Hepatocyte (in vitro differentiated cells): ENCODE measurements at regions not wholly inside any gene's neighbourhood (a gene's known extent, or its start where the extent isn't known, plus 50 kb on each side); places are given as distances from the start of the nearest gene placed in this dataset.

ENCODE experiments used
- DNase-seq: peaks from one replicate; pipeline ENCODE4 v3.0.0-alpha.2; 2016; ENCODE audit warnings: low spot score
- H2AFZ ChIP-seq: fragments of 200-600 bp; sonication (generic); 2 replicates; pipeline ENCODE4 v1.6.0; 2016; ENCODE audit warnings: antibody characterized with exemption, mild to moderate bottlenecking
- H3K27ac ChIP-seq: fragments of 200-600 bp; sonication (generic); 2 replicates; pipeline ENCODE4 v1.5.1; 2016; ENCODE audit warnings: mild to moderate bottlenecking
- H3K27me3 ChIP-seq: fragments of 200-600 bp; sonication (generic); 2 replicates; pipeline ENCODE4 v1.6.1; 2016
- H3K36me3 ChIP-seq: fragments of 200-600 bp; sonication (generic); replicated peaks from 2 replicates; pipeline ENCODE4 v1.5.1; 2016; ENCODE audit warnings: low read depth; ENCODE audit not compliant: insufficient read depth
- H3K4me1 ChIP-seq: fragments of 200-600 bp; sonication (generic); 2 replicates; pipeline ENCODE4 v1.5.1; 2016; ENCODE audit warnings: mild to moderate bottlenecking, moderate library complexity; ENCODE audit not compliant: insufficient read depth
- H3K4me2 ChIP-seq: fragments of 200-600 bp; sonication (generic); 2 replicates; pipeline ENCODE4 v1.6.0; 2016
- H3K4me3 ChIP-seq: fragments of 200-600 bp; sonication (generic); 2 replicates; pipeline ENCODE4 v1.5.1; 2016; ENCODE audit warnings: mild to moderate bottlenecking
- H3K79me2 ChIP-seq: fragments of 200-600 bp; sonication (generic); 2 replicates; pipeline ENCODE4 v1.6.0; 2017; ENCODE audit warnings: mild to moderate bottlenecking
- H3K9me2 ChIP-seq: fragments of 200-600 bp; sonication (generic); replicated peaks from 2 replicates; pipeline ENCODE4 v1.6.0; 2017; ENCODE audit warnings: mild to moderate bottlenecking; ENCODE audit not compliant: insufficient read depth
- H3K9me3 ChIP-seq: fragments of 200-600 bp; sonication (generic); 2 replicates; pipeline ENCODE4 v1.5.1; 2016; ENCODE audit warnings: low read depth, mild to moderate bottlenecking
- H4K20me1 ChIP-seq: fragments of 200-600 bp; sonication (generic); 2 replicates; pipeline ENCODE4 v1.6.0; 2016; ENCODE audit warnings: mild to moderate bottlenecking; ENCODE audit not compliant: insufficient read depth, poor library complexity, severe bottlenecking
- EZH2 ChIP-seq: fragments of 200-600 bp; sonication (generic); IDR thresholded peaks from 2 replicates; pipeline ENCODE4 v1.6.1; 2016; ENCODE audit warnings: antibody characterized with exemption, mild to moderate bottlenecking, borderline replicate concordance
- EZH2phosphoT487 ChIP-seq: fragments of 200-600 bp; sonication (generic); IDR thresholded peaks from one replicate; pipeline ENCODE4 v1.6.1; 2018; ENCODE audit warnings: antibody characterized with exemption, mild to moderate bottlenecking, low read depth, moderate library complexity; ENCODE audit not compliant: unreplicated experiment, severe bottlenecking
- WGBS: methylation state at CpG from one replicate; pipeline ENCODE4 v1.1.6; 2016; ENCODE audit warnings: low lambda C conversion rate; ENCODE audit errors: missing lambda C conversion rate; 5-methylcytosine and 5-hydroxymethylcytosine counted together
- TF ChIP-seq, protein P1 (sequence below): fragments of 200-600 bp; sonication (generic); IDR thresholded peaks from 2 replicates; pipeline ENCODE4 v1.5.1; 2016; ENCODE audit warnings: antibody characterized with exemption, mild to moderate bottlenecking; ENCODE audit not compliant: poor library complexity

DNA sequence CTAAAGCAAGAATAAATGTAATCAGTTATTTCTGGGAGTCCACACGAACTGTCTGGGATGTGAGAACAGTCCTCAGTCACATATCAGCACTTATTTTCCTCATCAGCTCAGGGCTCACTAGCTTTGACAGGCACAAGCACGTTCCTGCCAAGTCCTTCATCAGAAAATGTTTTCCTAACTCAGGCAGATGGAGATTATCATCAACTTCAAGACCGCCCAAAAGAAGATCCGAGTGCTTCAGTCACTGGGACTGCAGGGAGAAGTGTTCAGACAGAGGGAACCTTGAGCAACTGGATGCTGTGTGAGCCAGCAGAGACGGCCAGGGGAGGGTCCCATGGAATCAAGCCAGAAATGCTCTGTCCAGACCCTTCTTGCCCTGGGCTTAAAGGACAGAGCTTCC is 189.4 kb downstream of the NXNL2 start:
- WGBS, result 70% methylated on average over 5 of the region's 5 CpGs
- no peak overlapping the region for H2AFZ ChIP-seq

DNA sequence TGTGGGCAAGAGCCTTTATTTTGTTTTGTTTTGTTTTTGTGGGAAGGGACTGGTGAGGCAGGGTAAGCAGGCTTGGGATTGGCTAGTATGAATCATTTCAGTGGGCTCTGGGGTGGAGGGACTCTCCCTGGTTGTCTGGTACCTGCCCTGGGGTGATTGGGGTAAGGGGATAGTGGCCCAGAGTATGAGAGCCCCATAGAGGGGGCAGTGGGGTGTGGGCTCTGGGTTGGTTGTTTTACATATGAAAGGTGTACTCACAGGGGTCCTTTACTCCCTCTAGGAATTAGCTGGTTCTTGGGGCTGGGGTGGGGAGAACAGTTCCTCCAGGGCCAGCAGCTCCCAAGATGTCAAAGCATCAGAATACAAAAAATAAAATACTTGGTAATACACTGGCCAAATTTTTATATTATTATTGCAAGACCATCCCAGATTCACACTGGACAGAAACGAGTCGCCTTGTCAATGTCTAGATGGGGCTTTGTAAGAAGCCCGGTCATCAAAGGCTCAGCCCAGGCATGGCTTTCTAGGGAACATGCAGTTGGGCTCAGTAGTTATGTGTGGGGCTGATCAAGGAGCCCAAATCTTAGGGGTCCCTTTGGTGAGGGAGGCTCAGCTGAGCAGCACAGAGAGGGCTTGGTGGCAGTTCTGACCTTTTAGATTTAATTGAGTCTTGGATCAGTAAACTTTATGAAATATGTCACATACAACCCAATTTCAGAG is 190.5 kb downstream of the NXNL2 start:
- DNase-seq, result no peak
- H3K36me3 ChIP-seq, result no peaks in the 10 kb centered on the region
- no peaks in the 10 kb centered on the region for H4K20me1 ChIP-seq
- no peaks in the 10 kb centered on the region for H3K4me1 ChIP-seq
- no peak overlapping the region for H3K4me2 ChIP-seq
- H3K9me2 ChIP-seq, result no peaks in the 10 kb centered on the region
- H2AFZ ChIP-seq, result no peak overlapping the region
- no peaks in the 10 kb centered on the region for H3K27me3 ChIP-seq
- no peak for TF ChIP-seq EZH2
- H3K27ac ChIP-seq, result no peak overlapping the region
- H3K79me2 ChIP-seq, result no peaks in the 10 kb centered on the region
- H3K9me3 ChIP-seq, result no peaks in the 10 kb centered on the region
- H3K4me3 ChIP-seq, result no peak overlapping the region
- 90% methylated on average over 3 of the region's 3 CpGs for WGBS

More for the DNA sequence above, 189.4 kb downstream of the NXNL2 start:
- H3K36me3 ChIP-seq, result no peaks in the 10 kb centered on the region
- DNase-seq, result no peak
- no peak overlapping the region for H3K4me3 ChIP-seq
- H3K4me1 ChIP-seq, result no peaks in the 10 kb centered on the region
- no peaks in the 10 kb centered on the region for H3K9me2 ChIP-seq
- no peaks in the 10 kb centered on the region for H3K9me3 ChIP-seq
- H3K79me2 ChIP-seq, result no peaks in the 10 kb centered on the region
- no peak overlapping the region for H3K27ac ChIP-seq
- H3K27me3 ChIP-seq, result no peaks in the 10 kb centered on the region
- no peak for TF ChIP-seq EZH2
- TF ChIP-seq EZH2phosphoT487, result no peak
- TF ChIP-seq, protein P1, sequence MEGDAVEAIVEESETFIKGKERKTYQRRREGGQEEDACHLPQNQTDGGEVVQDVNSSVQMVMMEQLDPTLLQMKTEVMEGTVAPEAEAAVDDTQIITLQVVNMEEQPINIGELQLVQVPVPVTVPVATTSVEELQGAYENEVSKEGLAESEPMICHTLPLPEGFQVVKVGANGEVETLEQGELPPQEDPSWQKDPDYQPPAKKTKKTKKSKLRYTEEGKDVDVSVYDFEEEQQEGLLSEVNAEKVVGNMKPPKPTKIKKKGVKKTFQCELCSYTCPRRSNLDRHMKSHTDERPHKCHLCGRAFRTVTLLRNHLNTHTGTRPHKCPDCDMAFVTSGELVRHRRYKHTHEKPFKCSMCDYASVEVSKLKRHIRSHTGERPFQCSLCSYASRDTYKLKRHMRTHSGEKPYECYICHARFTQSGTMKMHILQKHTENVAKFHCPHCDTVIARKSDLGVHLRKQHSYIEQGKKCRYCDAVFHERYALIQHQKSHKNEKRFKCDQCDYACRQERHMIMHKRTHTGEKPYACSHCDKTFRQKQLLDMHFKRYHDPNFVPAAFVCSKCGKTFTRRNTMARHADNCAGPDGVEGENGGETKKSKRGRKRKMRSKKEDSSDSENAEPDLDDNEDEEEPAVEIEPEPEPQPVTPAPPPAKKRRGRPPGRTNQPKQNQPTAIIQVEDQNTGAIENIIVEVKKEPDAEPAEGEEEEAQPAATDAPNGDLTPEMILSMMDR, result no peak
- H3K4me2 ChIP-seq, result no peak overlapping the region
- H4K20me1 ChIP-seq, result no peaks in the 10 kb centered on the region

DNA sequence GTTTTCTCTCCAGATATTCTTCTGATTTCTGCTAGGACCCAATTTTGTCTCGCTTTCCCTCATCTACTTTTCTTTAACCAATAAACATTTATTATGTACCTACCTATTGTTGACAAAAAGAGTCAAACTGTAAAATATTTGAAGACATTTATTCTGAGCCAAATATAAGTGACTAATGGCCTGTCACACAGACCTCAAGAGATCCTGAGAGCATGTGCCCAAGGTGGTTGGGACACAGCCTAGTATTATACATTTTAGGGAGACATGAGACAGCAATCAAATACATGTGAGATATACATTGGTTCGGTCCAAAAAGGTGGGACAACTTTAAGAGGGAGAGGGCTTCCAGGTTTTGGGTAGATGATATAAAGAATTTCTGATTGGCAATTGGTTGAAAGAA is 191.8 kb downstream of the NXNL2 start:
- no peak overlapping the region for H2AFZ ChIP-seq
- H3K4me2 ChIP-seq, result no peak overlapping the region
- H3K27me3 ChIP-seq, result no peaks in the 10 kb centered on the region
- H3K9me2 ChIP-seq, result no peaks in the 10 kb centered on the region
- no peaks in the 10 kb centered on the region for H3K9me3 ChIP-seq
- no peak overlapping the region for H3K4me3 ChIP-seq
- no peaks in the 10 kb centered on the region for H3K36me3 ChIP-seq
- H3K27ac ChIP-seq, result no peak overlapping the region
- TF ChIP-seq EZH2phosphoT487 (no peak), EZH2 (no peak)
- TF ChIP-seq, protein P1, result no peak
- no peaks in the 10 kb centered on the region for H3K4me1 ChIP-seq
- no peaks in the 10 kb centered on the region for H4K20me1 ChIP-seq
- no peaks in the 10 kb centered on the region for H3K79me2 ChIP-seq
- 94% methylated on average over 2 of the region's 2 CpGs for WGBS
- DNase-seq, result no peak

DNA sequence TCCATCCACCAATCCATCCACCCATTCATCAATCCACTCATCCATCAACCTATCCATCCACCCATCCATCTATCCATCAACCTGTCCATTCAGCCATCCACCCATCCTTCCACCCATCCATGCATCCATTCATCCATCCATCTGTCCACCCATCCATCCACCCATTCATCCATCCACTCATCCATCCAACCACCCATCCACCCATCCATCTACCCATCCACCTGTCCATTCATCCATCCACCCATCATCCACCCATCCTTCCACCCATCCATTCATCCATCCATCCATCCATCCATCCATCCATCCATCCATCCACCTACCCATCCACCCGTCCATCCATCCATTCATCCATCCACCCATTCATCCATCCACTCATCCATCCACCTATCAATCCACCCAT is 195.8 kb downstream of the NXNL2 start:
- Histone ChIP-seq H3K36me3 (no peaks in the 10 kb centered on the region), H3K27ac (no peak overlapping the region), H3K4me1 (peaks cover 18% of the 10 kb centered on the region), H3K79me2 (no peaks in the 10 kb centered on the region), H3K9me2 (no peaks in the 10 kb centered on the region), H3K9me3 (no peaks in the 10 kb centered on the region), H4K20me1 (no peaks in the 10 kb centered on the region), H3K4me2 (no peak overlapping the region), H2AFZ (no peak overlapping the region), H3K4me3 (no peak overlapping the region), H3K27me3 (no peaks in the 10 kb centered on the region)
- WGBS, result 92% methylated on average over 1 of the region's 1 CpG
- TF ChIP-seq EZH2phosphoT487 (no peak), EZH2 (no peak)
- TF ChIP-seq, protein P1, result no peak
- no peak for DNase-seq
